Heart left ventricle (tissue), 13 donors: ENCODE measurements at regions not wholly inside any gene's neighbourhood (a gene's known extent, or its start where the extent isn't known, plus 50 kb on each side); places are given as distances from the start of the nearest gene placed in this dataset.

Experiments used
- POLR2A ChIP-seq, 2 donors: fragments of 450-650 bp; IDR thresholded peaks; one replicate each; pipeline ENCODE4 v1.6.1; 2017; ENCODE audit warnings: antibody characterized with exemption in 2 of 2, mild to moderate bottlenecking in 2 of 2, moderate library complexity in 2 of 2
- TF ChIP-seq, protein P1 (sequence below), 12 donors: fragments of 200-600 bp; sonication (generic) in 4 of 12; IDR thresholded peaks; one replicate each; pipeline versions ENCODE4 v1.5.0 to v1.8.0; 2018 to 2022; ENCODE audit warnings: antibody characterized with exemption in 12 of 12, mild to moderate bottlenecking in 5 of 12
- donor health status: ischemic (EF 13 %, LVEDD 7.1; RV severe dilation, severe dysfunction).
- donor health status: DM: no; HTN: yes; CAD: no.
- donor health status: DM: no; HTN: no; CAD: no.
- donor health status: ischemic (EF 25% LVEDD 6.9; RV normal size, moderate dysfunction).
- donor health status: ischemic (EF 25% LVEDD 5.7; RV mildly dilated, moderate dysfunction).
- donor health status: ischemic (EF 35%, LVEDD 5.7; RV mildly dilated, moderate dysfunction).
- donor health status: nonischemic (EF 11% LVEDD 7.7; RV severe dilation, severe dysfunction).
- donor health status: DM: yes; HTN: yes; CAD: no.
- donor health status: PGD.
- donor health status: ischemic (EF 29% LVEDD 5.4; RV normal size, mild dysfunction).
- donor health status: nonischemic (EF 23%, LVEDD 6.1; RV moderate dilation, normal function).

DNA sequence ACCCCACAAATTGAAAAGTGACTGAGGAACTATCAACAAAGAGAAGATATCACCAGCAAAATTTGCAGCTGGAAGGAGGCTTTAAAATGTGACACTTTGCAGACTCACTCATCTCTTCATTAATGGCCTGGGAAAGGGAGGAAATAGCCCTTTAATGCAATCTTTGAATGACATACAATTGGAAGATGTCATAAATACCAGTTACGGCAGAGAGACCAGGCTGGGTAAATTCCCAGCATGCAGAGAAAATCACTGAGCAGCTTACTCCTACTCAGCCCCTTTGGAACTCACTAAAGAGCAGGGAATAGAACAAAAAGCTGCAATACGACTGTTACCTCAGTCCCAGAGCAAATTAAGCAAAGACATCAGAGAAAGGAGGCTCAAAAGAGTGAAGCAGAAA lies 238.9 kb downstream of the HS3ST1 start:
- TF ChIP-seq, protein P1, sequence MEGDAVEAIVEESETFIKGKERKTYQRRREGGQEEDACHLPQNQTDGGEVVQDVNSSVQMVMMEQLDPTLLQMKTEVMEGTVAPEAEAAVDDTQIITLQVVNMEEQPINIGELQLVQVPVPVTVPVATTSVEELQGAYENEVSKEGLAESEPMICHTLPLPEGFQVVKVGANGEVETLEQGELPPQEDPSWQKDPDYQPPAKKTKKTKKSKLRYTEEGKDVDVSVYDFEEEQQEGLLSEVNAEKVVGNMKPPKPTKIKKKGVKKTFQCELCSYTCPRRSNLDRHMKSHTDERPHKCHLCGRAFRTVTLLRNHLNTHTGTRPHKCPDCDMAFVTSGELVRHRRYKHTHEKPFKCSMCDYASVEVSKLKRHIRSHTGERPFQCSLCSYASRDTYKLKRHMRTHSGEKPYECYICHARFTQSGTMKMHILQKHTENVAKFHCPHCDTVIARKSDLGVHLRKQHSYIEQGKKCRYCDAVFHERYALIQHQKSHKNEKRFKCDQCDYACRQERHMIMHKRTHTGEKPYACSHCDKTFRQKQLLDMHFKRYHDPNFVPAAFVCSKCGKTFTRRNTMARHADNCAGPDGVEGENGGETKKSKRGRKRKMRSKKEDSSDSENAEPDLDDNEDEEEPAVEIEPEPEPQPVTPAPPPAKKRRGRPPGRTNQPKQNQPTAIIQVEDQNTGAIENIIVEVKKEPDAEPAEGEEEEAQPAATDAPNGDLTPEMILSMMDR (IDR thresholded peaks at IDR 0.05), result no peak
- TF ChIP-seq POLR2A (IDR thresholded peaks at IDR 0.05), result no peak
